IPS DF 4.7 (cell line): ENCODE measurements at regions not wholly inside any gene's neighbourhood (a gene's known extent, or its start where the extent isn't known, plus 50 kb on each side); places are given as distances from the start of the nearest gene placed in this dataset.
"Not testable (repeated sequence)": the region's sequence is repeated elsewhere in the genome, so short reads cannot be mapped to it uniquely, and the experiment has no call there.

ENCODE experiments used
- DNase-seq: peaks from one replicate; pipeline ENCODE4 v3.0.0-alpha.2; 2013; ENCODE audit warnings: low spot score; ENCODE audit errors: extremely low read depth

DNA sequence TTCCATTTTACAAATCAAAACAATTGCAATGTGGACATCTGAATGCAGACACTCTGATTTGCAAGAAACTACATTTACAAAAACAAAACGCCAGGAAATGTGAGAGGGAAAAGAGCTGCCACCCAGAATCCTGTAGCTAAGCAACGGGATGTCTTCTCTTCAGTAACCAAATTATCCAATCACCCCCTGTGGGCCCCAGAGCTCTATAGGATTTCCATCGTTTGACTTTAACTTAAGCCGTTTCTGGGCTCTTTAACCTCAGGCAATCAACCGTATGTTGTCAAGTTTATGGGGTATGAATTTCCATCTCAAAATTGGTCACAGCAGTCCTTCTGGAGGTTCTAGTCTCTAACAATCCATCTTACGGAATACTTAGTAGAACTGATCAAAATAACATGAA is 240.5 kb downstream of the ETV1 start:
- DNase-seq: peak; percentile 9

DNA sequence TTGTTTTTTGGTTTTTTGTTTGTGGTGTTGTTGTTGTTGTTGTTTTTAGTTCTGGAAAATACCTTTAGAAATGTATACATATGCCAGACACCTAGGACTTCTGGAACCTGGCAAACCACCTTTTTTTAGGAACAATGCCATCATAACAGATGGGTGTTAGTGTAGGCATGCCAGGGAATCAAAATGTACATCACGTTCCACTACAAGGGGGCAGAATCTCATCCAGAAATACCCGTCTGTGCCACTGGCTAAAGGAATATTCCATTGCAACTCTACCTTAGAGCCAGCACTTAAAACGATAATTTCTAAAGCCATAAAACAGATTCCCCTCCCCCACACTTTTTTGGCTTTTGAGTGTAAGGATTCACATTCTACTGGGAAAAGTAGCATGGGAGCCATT is 239.8 kb downstream of the ETV1 start:
- DNase-seq: no peak

DNA sequence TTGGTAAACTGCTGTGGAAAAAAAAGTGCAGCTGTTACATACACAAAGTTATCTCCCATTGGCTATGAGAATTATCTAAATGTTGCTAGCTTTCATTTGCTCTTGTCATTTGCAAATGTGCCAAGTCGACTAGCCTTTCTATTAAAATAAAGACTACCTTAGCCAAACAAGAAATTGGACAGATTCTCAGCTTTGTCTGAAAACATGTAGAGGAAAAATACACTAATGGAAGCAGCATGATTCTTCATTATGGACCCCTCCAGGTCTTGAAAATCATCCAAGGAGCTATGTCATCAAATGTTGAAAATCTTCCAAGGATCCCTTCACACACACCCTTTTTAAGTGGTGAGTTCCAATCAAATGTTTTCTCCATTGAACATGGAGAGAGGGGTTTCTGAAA is 237.7 kb downstream of the ETV1 start:
- no peak for DNase-seq

DNA sequence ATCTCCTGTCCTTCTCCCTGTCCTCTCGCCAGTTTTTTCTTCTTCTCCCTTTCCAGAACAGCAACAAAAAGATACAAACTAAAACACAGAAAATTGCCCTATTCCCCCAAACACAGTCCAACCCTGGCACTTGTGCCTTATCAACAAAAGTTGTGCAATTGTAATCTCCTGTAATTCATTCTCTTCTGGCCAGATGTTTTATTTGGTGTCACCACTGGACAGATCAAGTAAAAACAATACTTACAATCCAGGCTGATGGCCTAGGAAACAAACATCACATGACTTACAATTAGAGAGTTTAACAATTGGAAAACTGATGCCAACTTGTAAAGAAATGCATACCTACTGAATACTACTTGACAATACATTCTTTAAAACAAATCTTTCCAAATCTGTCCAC is 231.6 kb downstream of the ETV1 start:
- no peak for DNase-seq

DNA sequence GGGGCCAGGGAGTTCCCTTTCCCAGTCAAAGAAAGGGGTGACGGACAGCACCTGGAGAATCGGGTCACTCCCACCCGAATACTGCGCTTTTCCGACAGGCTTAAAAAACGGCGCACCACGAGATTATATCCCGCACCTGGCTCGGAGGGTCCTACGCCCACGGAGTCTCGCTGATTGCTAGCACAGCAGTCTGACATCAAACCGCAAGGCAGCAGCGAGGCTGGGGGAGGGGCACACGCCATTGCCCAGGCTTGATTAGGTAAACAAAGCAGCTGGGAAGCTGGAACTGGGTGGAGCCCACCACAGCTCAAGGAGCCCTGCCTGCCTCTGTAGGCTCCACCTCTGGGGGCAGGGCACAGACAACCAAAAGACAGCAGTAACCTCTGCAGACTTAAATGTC is 223.6 kb downstream of the ETV1 start:
- DNase-seq: not testable (repeated sequence)

DNA sequence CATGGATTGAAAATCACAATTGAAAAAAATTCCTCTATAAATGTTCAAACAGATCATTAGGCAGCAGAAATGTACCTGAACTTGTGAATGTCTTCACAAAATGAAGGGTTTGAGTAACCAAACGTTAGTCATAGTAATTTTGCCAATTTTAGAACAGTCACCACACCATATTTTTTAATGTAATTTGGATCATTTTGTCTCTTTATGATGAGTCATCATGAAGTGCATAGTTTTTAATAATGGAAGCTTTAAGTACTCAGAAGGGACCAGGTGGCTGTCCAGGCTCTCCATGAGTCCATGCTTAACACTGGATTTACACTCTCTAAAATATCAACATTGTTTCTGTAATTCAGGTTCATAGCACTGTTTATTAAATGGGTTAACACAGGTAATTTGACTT is 219.2 kb downstream of the ETV1 start:
- no peak for DNase-seq

DNA sequence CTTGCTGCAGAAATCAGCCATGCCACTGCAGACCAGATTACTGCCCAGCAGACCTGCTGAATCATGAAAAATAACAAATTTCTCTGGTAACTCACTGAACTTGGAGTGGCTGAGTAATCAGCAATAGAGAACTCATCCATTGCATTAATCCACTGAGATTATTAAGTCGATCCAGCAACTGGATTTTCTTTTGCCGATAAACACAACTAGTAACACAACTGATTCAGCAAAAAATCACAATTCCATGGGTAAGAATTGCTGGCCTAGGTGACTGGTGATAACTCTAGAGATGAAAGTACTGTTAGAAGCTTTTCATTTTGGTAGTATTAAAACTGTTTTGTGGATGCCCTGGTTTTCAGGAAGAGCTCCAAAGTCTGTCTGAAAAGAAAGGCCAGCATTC is 214.5 kb downstream of the ETV1 start:
- no peak for DNase-seq

DNA sequence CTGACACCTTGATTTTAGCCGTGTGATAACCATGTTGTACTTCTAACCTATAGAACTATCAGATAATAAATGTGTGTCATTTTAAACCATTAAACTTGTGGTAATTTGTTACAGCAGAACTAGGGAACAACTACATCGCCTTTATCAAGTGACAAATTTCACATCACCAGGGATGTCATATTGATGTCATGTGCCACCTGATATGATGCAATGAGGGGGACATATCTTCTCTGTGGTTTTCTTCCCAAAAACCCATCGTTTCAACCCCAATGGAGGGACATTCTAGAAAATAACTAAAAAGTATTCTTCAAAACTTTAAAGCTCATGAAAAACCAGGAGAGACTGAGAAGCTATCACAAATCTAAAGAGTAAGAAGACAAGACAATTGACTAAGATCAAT is 212.2 kb downstream of the ETV1 start:
- DNase-seq: no peak

DNA sequence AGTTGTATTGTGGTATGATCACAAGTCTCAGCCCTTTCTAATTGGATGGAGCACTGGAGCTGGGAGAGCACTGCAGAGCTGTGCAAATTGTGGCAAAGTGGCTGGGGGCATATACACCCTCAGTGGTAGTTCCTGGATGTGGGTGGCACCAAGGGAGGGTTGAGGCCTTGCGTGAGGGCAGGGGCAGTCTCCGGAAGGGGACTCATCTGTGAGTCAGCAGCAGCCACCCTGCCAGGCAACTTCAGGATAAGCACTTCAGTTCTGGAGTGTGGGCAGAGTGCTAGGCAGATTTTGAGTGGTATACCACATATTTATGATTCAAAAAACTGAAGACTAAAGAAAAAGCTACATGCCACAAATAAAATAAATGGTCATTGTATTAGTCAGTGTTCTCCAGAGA is 210.5 kb downstream of the ETV1 start:
- no peak for DNase-seq

DNA sequence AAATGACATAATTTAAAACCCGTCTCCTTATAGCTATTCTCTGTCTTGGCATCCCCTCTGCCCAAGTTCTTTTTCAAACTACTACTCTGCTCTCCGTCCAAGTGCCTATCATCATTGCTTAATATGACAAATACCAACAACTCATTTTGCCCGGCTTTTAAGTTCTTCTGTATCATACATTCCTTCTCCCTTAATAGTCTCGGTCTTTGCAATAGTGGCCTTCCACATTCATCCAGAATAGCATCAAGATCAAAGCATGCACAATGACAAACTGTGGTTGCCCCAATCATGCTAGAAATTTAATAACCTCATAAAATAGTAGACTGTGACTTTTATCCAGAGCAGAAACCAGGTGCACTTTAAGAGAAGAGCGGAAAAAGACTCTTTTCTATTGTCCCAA is 198.9 kb downstream of the ETV1 start:
- no peak for DNase-seq

DNA sequence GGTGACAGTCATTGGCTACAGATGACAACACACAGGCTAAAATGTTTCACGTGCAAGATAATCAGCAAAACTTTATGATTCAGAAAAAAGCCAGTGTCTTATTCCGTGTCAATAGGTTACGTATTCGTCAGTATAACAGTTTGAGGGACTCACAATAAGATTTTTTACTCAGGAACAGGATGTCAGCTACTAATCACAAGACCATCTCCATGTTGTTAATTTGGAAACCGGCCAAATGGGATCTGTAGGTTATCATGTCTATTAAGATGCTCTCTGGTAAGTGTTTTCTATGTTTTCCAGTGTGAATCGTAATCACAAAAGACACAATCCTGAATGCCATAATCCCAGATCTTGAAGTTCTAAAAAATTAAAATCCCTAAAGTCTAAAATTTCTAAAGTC is 197.3 kb downstream of the ETV1 start:
- DNase-seq: no peak

DNA sequence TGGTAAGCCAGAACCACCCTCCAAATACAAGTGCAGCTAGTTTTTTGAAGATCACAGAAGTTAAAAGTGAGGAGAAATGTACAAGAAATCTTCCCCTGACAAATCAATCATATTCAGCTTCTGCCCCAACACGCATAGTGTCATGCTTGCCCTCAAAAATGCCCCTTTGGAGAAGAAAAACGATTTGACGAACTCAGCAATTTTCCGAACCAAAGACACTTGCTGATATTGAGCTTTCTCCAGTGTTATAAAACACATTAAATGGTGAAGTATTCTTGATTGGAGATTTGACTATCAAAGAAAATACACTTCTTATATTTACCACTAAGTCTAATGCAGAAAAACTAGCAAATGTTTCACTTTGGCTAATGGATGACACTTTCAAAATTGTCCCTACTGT is 195.5 kb downstream of the ETV1 start:
- DNase-seq: no peak

DNA sequence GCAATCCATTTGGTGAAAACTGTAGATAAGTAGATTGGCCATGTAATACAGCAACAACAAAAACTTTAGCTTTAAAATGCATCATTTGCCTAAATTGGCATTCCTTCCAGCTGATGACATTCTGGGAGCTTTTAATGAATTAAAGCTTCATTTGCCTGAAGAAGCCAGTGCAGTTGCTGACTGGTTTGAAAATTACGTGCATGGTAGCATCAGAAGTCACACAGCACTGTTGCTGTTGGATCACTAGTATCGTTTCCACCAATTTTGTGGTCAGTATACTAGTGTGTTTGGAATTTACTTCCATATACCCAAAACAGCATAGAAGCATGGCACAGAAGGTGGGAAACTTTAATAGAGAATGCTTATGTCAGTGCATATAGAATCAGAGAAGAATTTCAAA is 194.9 kb downstream of the ETV1 start:
- DNase-seq: no peak

DNA sequence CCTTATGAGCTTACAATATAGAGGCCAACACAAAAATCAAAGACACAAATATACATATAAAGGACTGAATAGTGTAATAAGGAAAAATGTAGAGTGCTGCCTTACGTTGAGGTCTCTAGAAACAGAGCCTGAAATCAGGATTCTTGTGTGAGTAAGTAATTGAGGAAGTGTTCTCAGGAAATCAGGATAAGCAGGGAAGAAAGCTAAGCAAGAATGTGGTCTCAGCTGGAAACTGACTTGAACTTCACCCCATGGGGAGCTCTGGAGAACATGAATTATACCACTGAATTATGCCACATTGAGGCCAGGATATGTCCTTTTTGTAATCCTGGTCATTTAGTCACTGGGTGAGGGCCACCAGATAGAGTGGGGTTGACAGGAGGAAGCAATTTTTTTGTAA is 191.9 kb downstream of the ETV1 start:
- DNase-seq: no peak

DNA sequence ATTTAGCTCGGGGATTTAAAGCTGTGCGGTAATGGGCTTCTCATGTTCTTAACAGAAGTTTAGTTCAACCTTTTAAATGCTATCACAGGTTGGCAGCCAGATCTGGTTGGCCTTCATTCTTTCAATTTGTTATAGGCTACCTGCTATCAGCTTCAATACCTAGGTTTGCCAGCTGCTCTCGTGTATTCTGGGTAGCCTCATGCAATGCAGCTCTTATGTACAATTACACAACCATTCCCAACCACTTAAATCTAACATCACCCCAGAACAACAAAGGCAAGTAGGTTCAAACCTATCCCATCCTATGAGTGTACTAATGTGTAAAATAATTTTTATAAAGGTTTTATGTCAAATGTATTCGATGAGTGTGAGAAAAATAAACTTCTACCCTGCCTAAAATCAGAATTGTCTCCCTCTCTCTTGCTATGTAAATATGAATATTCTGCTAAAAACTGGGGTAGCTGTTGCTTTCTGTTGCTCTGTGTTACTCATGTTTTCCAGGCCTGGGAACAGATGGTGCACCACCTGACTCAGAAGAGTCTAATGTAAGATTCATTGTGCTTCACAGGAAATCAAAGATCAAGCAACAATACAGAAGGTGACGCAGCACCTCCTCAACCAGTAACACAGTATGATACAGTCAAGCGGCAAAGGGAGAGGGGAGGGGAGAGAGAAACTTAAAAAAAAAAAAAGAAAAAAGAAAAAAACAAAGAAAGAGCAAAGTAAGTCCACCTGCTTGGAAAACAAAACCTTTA is 188.6 kb downstream of the ETV1 start:
- DNase-seq: no peak

DNA sequence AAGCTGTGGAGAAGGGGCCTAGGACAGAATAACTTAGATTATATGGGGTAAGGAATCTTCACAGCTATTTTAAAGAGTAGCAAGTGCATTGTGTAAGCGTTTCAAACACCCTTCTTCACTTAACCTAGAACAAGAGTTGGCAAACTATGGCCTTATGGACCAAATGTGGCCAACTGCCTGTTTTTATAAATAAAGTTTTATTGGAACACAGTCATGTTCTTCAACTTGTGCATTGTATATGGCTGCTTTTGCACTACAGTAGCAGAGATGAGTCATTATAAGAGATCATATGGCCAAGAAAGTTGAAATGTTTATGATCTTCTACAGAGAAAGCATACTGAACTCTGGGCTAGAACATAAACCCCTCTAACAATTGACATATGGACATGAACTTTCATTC is 187.8 kb downstream of the ETV1 start:
- DNase-seq: no peak

DNA sequence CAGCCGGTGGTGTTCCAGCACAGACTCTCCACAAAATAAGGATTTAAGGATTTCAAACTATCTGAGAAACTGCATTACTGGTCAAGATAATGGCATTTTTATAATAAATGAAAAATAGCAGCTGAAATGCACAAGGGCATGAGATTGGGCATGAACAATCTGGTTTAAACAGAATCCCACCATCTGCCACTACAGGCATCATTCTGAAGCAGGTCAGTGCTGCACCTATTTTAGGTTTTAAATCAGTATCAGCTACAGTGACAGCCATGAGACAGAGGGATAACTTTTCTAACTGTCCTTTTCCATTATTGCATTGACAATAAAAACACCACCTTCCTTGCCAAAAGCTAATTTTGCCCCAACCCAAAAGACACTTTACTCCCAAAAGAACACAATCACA is 186.8 kb downstream of the ETV1 start:
- no peak for DNase-seq

DNA sequence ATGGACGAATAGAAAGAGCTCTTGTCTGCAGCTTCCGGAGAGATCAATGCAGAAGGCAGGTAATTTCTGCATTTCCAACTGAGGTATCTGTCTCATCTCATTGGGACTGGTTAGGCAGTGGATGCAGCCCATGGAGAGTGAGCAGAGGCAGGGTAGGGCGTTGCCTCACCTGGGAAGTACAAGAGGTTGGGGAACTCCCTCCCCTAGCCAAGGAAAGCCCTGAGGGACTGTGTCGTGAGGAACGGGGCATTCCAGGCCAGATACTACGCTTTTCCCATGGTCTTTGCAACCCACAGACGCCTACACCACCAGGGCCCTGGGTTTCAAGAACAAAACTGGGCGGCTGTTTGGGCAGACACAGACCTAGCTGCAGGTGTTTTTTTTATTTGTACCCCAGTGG is 186.3 kb downstream of the ETV1 start:
- DNase-seq: no peak

DNA sequence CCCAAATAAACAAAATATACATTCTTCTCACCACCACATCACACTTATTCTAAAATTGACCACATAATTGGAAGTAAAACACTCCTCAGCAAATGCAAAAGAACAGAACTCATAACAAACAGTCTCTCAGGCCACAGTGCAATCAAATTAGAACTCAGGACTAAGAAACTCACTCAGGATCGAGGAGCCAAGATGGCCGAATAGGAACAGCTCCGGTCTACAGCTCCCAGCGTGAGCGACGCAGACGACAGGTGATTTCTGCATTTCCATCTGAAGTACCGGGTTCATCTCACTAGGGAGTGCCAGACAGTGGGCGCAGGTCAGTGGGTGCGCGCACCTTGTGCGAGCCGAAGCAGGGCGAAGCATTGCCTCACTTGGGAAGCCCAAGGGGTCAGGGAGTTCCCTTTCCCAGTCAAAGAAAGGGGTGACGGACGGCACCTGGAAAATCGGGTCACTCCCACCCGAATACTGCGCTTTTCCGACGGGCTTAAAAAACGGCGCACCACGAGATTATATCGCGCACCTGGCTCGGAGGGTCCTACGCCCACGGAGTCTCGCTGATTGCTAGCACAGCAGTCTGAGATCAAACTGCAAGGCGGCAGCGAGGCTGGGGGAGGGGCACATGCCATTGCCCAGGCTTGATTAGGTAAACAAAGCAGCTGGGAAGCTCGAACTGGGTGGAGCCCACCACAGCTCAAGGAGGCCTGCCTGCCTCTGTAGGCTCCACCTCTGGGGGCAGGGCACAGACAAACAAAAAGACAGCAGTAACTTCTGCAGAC is 183.2 kb downstream of the ETV1 start:
- not testable (repeated sequence) for DNase-seq

DNA sequence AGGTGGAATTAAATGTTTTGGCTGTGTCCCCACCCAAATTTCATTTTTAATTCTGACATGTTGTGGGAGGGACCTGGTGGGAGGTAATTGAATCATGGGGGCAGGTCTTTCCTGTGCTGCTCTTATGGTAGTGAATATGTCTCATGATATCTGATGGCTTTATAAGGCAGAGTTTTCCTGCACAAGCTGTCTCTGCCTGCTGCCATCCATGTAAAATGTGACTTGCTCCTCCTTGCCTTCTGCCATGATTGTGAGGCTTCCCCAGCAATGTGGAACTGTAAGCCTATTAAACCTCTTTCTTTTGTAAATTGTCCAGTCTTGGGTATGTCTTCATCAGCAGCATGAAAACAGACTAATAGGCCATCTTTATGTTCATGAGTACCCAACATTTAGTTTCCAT is 172.2 kb downstream of the ETV1 start:
- not testable (repeated sequence) for DNase-seq

DNA sequence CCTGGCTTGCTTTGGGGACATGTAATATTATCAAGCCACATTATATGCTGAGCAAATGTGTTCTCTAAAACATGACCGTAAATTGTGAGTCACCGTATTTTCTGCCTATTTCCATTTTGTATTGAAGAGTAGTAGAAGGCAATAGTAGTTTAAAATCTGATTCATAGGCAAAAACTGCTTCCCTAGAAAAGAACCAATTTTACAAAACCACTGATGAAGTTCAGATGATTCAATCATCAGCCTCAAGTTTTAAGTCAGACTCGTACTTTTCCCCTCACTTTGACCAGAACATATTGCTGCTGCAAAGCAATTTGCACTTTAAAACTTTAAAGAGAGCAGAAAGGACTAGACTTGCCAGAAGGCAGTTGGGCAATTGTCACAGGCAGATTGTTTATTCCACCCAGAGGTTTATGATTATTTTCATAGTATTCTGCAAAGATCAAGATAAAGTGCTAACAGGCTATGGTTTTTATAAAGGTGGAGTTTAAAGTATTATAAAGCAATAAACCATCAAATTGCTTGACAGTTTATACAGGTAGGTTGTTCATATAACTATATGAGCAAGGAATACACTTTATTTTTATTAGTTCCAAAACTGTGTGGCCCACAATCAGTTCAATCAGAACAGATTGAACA is 168.2 kb downstream of the ETV1 start:
- no peak for DNase-seq

DNA sequence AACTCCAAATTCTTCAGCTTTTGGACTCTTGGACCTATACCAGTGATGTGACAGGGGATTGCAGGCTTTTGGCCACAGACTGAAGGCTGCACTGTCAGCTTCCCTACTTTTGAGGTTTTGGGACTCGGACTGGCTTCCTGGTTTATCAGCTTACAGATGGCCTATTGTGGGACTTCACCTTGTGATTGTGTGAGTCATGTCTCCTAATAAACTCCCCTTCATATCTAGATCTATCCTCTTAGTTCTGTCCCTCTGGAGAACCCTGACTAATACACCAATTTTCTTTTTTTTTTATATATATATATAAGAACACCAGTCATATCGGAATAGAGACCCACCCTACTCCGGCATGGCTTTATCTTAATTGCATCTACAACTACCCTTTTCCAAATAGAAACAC is 166.8 kb downstream of the ETV1 start:
- DNase-seq: no peak

DNA sequence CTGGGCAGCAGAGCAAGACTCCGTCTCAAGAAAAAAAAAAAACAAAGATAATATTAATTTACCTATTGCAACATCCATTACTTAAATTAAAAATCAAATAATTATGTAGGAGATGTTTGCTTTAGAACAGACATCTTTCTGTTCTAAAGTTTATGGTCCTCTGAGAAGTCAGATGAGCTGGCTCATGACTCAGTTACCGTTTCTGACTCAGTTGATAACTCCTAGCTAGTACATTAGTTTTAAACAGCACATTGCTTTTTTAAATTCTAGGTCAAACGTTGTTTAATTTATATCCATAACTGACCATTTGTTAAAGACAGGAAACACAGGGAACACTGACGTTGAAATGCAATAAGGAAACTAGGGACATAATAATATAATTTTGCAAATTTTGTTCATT is 162.7 kb downstream of the ETV1 start:
- no peak for DNase-seq
